SK-N-SH (cell line): ENCODE measurements at regions not wholly inside any gene's neighbourhood (a gene's known extent, or its start where the extent isn't known, plus 50 kb on each side); places are given as distances from the start of the nearest gene placed in this dataset.

ENCODE experiments used
- CTCF ChIA-PET: fragments of 300-600, 350-600 bp; formaldehyde crosslinking; extraction: SDS; loops from one replicate; lab custom pipeline; 2021; lab: Yijun Ruan, JAX
- POLR2A ChIA-PET: fragments of 350-600 bp; sonication (Branson Sonifier 250); formaldehyde crosslinking; extraction: SDS; loops from one replicate; lab custom pipeline; 2020; ENCODE audit warnings: antibody characterized with exemption, inconsistent platforms; lab: Yijun Ruan, JAX
- DNase-seq: peaks from one replicate; pipeline ENCODE4 v3.0.0; 2012
- H2AFZ ChIP-seq: fragments of 200-600 bp; sonication (generic); 2 replicates; pipeline ENCODE4 v1.8.1; 2016; ENCODE audit warnings: antibody characterized with exemption, mild to moderate bottlenecking, low read depth
- H3F3A ChIP-seq: fragments of 200-600 bp; sonication (generic); replicated peaks from 2 replicates; pipeline ENCODE3; 2016; ENCODE audit warnings: antibody characterized with exemption, mild to moderate bottlenecking; ENCODE audit not compliant: insufficient read depth
- H3K27ac ChIP-seq, 2 experiments: fragments of 200-500 bp in 1 of 2; fragments of 200-600 bp in 1 of 2; sonication (Bioruptor generic) in 1 of 2; sonication (generic), shearing (Covaris generic) in 1 of 2; 2 replicates each; pipeline versions ENCODE4 v1.5.1 to v1.6.1; 2014 to 2016; ENCODE audit warnings: low read depth in 2 of 2, inconsistent platforms in 1 of 2, low read length in 1 of 2, mild to moderate bottlenecking in 1 of 2, mixed read lengths in 1 of 2
- H3K27me3 ChIP-seq: fragments of 200-600 bp; sonication (generic), shearing (Covaris generic); 2 replicates; pipeline ENCODE4 v1.6.1; 2016; ENCODE audit warnings: mixed run types; ENCODE audit not compliant: insufficient read depth
- H3K36me3 ChIP-seq, 2 experiments: fragments of 200-500 bp in 1 of 2; fragments of 200-600 bp in 1 of 2; sonication (Bioruptor generic) in 1 of 2; sonication (generic) in 1 of 2; replicated peaks in 1 of 2; 2 replicates each; pipeline versions ENCODE3 to v1.5.1; 2014 to 2016; ENCODE audit warnings: low read length in 1 of 2, mild to moderate bottlenecking in 1 of 2; ENCODE audit not compliant: insufficient read depth in 2 of 2, control insufficient read depth in 1 of 2
- H3K4me1 ChIP-seq, 2 experiments: fragments of 200-500 bp in 1 of 2; fragments of 200-600 bp in 1 of 2; sonication (Bioruptor generic) in 1 of 2; sonication (generic), shearing (Covaris generic) in 1 of 2; 2 replicates each; pipeline versions ENCODE4 v1.5.1 to v1.6.1; 2014 to 2016; ENCODE audit warnings: low read depth in 1 of 2, low read length in 1 of 2, mixed run types in 1 of 2; ENCODE audit not compliant: insufficient read depth in 2 of 2, control insufficient read depth in 1 of 2
- H3K4me2 ChIP-seq: fragments of 200-600 bp; sonication (generic), shearing (Covaris generic); 2 replicates; pipeline ENCODE4 v1.6.1; 2017; ENCODE audit warnings: mixed run types
- H3K4me3 ChIP-seq, 2 experiments: fragments of 200-500 bp in 1 of 2; fragments of 200-600 bp in 1 of 2; sonication (Bioruptor generic) in 1 of 2; sonication (generic), shearing (Covaris generic) in 1 of 2; 2 replicates each; pipeline versions ENCODE4 v1.5.1 to v1.8.1; 2014 to 2016; ENCODE audit warnings: low read depth in 2 of 2, inconsistent platforms in 1 of 2, low read length in 1 of 2, mild to moderate bottlenecking in 1 of 2, mixed read lengths in 1 of 2, moderate library complexity in 1 of 2
- H3K79me2 ChIP-seq: fragments of 200-600 bp; sonication (generic); 2 replicates; pipeline ENCODE4 v1.8.1; 2017; ENCODE audit warnings: mild to moderate bottlenecking; ENCODE audit not compliant: insufficient read depth
- H3K9ac ChIP-seq: fragments of 200-600 bp; sonication (generic); 2 replicates; pipeline ENCODE4 v1.6.1; 2017; ENCODE audit warnings: mixed run types
- H3K9me2 ChIP-seq: fragments of 200-600 bp; sonication (generic); 2 replicates; pipeline ENCODE4 v1.6.1; 2017; ENCODE audit warnings: mixed run types
- H3K9me3 ChIP-seq: fragments of 200-600 bp; sonication (generic); 2 replicates; pipeline ENCODE4 v1.6.1; 2017; ENCODE audit warnings: mixed run types, mild to moderate bottlenecking, moderate library complexity
- H4K20me1 ChIP-seq: fragments of 200-600 bp; sonication (generic); 2 replicates; pipeline ENCODE4 v1.6.1; 2017; ENCODE audit warnings: mild to moderate bottlenecking, mixed run types; ENCODE audit not compliant: insufficient read depth
- EP300 ChIP-seq, 2 experiments: IDR thresholded peaks; 2 replicates each; pipeline versions ENCODE4 v1.4.0 to v1.6.1; 2012; ENCODE audit warnings: borderline replicate concordance in 1 of 2, low read depth in 1 of 2, low read length in 1 of 2
- GABPA ChIP-seq: IDR thresholded peaks from 2 replicates; pipeline ENCODE4 v1.4.0; 2012; ENCODE audit warnings: low read depth, mild to moderate bottlenecking
- NRF1 ChIP-seq: IDR thresholded peaks from 2 replicates; pipeline ENCODE4 v1.6.1; 2012; ENCODE audit warnings: low read depth, mild to moderate bottlenecking, low read length
- SIN3A ChIP-seq: IDR thresholded peaks from 2 replicates; pipeline ENCODE4 v1.6.1; 2012; ENCODE audit warnings: low read depth, mild to moderate bottlenecking, low read length, moderate library complexity, borderline replicate concordance
- WGBS: methylation state at CpG from one replicate; pipeline ENCODE4 v1.1.6; 2017; ENCODE audit warnings: low lambda C conversion rate; 5-methylcytosine and 5-hydroxymethylcytosine counted together
- TF ChIP-seq, protein P1 (sequence below): fragments of 150-350 bp; IDR thresholded peaks from 2 replicates; pipeline ENCODE4 v1.6.1; 2017; ENCODE audit warnings: antibody characterized with exemption, low read length, low read depth, borderline replicate concordance
- TF ChIP-seq, protein P2 (sequence below): IDR thresholded peaks from 2 replicates; pipeline ENCODE4 v1.4.0; 2012; ENCODE audit warnings: low read depth
- TF ChIP-seq, protein P3 (sequence below): IDR thresholded peaks from 2 replicates; pipeline ENCODE4 v1.4.0; 2012; ENCODE audit warnings: low read depth, borderline replicate concordance
- TF ChIP-seq, protein P4 (sequence below): fragments of 200-600 bp; sonication (generic); IDR thresholded peaks from 2 replicates; pipeline ENCODE4 v1.6.1; 2017; ENCODE audit warnings: antibody characterized with exemption, mild to moderate bottlenecking, moderate library complexity
- TF ChIP-seq, protein P5 (sequence below): IDR thresholded peaks from 2 replicates; pipeline ENCODE4 v1.6.1; 2012; ENCODE audit warnings: mild to moderate bottlenecking, low read depth, low read length, moderate library complexity

DNA sequence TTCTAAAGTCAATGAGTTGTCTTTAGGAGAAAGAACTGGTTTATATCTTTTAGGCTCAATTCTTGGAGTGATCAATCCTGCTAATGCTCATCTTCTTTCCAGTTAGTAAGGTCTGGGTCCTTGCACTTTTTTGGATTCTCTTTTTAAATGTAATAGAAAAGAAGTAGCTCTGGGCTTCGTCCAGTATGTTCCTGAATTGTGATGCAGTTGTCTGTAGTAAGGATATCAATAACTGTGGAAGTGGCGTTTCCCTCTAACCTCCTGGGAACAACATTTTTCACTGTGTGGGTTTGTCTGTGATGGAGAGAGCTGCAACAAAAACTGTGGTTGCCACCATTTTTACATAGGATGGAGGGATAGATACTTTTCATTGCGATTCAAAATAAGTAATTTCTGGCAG is 367.2 kb downstream of the USP25 start:
- no peak overlapping the region for H3K4me3 ChIP-seq
- no peak for DNase-seq
- TF ChIP-seq, protein P1, sequence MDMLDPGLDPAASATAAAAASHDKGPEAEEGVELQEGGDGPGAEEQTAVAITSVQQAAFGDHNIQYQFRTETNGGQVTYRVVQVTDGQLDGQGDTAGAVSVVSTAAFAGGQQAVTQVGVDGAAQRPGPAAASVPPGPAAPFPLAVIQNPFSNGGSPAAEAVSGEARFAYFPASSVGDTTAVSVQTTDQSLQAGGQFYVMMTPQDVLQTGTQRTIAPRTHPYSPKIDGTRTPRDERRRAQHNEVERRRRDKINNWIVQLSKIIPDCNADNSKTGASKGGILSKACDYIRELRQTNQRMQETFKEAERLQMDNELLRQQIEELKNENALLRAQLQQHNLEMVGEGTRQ = no peak
- TF ChIP-seq SIN3A = no peak
- ChIA-PET CTCF (interaction anchor here (1.2 to 1.9 kb wide), 2 partner anchors 9 to 15 kb away, joined by 3 to 7 read pairs; no protein-coding TSS in a partner anchor), POLR2A (no interaction called here)
- H2AFZ ChIP-seq = no peak overlapping the region
- H3K9me2 ChIP-seq = no peaks in the 10 kb centered on the region
- H3K36me3 ChIP-seq = no peaks in the 10 kb centered on the region
- no peaks in the 10 kb centered on the region for H3F3A ChIP-seq
- no peak overlapping the region for H3K27ac ChIP-seq
- H4K20me1 ChIP-seq = no peaks in the 10 kb centered on the region
- WGBS = 59% methylated on average over 3 of the region's 3 CpGs
- no peaks in the 10 kb centered on the region for H3K79me2 ChIP-seq
- H3K4me1 ChIP-seq = no peaks in the 10 kb centered on the region; a peak in 1 of 4 replicates
- no peak overlapping the region for H3K4me2 ChIP-seq
- H3K9ac ChIP-seq = no peak overlapping the region
- H3K27me3 ChIP-seq = no peaks in the 10 kb centered on the region
- no peaks in the 10 kb centered on the region for H3K9me3 ChIP-seq

DNA sequence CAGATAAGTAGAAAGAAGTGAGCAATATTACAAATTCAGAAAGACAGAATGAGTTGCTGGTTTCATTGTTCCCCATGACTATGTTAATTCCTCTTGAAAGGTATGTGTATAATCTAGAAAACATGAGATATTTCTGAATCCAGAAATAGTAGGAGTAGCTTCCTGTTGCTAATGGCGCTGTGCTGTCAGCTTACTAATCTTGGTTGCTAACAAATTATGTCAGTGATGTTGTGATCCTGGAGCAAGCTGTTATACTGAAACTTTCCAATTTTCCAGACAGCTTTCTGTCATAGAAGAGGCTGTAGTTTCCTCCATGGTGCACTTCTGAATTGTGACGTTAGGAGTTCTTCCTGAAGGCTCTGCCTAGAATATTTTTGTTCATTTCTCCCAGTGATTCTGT is 372.3 kb downstream of the USP25 start:
- TF ChIP-seq NRF1 (no peak), EP300 (IDR thresholded peaks at IDR 0.05; ENCODE audit: borderline replicate concordance in 1 of 2, low read depth in 1 of 2, low read length in 1 of 2) (no peak), GABPA (no peak)
- TF ChIP-seq, protein P2, sequence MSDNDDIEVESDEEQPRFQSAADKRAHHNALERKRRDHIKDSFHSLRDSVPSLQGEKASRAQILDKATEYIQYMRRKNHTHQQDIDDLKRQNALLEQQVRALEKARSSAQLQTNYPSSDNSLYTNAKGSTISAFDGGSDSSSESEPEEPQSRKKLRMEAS = no peak
- TF ChIP-seq, protein P3, sequence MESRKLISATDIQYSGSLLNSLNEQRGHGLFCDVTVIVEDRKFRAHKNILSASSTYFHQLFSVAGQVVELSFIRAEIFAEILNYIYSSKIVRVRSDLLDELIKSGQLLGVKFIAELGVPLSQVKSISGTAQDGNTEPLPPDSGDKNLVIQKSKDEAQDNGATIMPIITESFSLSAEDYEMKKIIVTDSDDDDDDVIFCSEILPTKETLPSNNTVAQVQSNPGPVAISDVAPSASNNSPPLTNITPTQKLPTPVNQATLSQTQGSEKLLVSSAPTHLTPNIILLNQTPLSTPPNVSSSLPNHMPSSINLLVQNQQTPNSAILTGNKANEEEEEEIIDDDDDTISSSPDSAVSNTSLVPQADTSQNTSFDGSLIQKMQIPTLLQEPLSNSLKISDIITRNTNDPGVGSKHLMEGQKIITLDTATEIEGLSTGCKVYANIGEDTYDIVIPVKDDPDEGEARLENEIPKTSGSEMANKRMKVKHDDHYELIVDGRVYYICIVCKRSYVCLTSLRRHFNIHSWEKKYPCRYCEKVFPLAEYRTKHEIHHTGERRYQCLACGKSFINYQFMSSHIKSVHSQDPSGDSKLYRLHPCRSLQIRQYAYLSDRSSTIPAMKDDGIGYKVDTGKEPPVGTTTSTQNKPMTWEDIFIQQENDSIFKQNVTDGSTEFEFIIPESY = no peak
- TF ChIP-seq, protein P4, sequence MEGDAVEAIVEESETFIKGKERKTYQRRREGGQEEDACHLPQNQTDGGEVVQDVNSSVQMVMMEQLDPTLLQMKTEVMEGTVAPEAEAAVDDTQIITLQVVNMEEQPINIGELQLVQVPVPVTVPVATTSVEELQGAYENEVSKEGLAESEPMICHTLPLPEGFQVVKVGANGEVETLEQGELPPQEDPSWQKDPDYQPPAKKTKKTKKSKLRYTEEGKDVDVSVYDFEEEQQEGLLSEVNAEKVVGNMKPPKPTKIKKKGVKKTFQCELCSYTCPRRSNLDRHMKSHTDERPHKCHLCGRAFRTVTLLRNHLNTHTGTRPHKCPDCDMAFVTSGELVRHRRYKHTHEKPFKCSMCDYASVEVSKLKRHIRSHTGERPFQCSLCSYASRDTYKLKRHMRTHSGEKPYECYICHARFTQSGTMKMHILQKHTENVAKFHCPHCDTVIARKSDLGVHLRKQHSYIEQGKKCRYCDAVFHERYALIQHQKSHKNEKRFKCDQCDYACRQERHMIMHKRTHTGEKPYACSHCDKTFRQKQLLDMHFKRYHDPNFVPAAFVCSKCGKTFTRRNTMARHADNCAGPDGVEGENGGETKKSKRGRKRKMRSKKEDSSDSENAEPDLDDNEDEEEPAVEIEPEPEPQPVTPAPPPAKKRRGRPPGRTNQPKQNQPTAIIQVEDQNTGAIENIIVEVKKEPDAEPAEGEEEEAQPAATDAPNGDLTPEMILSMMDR = no peak
- TF ChIP-seq, protein P5, sequence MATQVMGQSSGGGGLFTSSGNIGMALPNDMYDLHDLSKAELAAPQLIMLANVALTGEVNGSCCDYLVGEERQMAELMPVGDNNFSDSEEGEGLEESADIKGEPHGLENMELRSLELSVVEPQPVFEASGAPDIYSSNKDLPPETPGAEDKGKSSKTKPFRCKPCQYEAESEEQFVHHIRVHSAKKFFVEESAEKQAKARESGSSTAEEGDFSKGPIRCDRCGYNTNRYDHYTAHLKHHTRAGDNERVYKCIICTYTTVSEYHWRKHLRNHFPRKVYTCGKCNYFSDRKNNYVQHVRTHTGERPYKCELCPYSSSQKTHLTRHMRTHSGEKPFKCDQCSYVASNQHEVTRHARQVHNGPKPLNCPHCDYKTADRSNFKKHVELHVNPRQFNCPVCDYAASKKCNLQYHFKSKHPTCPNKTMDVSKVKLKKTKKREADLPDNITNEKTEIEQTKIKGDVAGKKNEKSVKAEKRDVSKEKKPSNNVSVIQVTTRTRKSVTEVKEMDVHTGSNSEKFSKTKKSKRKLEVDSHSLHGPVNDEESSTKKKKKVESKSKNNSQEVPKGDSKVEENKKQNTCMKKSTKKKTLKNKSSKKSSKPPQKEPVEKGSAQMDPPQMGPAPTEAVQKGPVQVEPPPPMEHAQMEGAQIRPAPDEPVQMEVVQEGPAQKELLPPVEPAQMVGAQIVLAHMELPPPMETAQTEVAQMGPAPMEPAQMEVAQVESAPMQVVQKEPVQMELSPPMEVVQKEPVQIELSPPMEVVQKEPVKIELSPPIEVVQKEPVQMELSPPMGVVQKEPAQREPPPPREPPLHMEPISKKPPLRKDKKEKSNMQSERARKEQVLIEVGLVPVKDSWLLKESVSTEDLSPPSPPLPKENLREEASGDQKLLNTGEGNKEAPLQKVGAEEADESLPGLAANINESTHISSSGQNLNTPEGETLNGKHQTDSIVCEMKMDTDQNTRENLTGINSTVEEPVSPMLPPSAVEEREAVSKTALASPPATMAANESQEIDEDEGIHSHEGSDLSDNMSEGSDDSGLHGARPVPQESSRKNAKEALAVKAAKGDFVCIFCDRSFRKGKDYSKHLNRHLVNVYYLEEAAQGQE = no peak
- TF ChIP-seq, all 33 proteins: peak for 0
- no peak overlapping the region for H3K9ac ChIP-seq
- H3K4me3 ChIP-seq = no peak overlapping the region
- H3K9me3 ChIP-seq = no peaks in the 10 kb centered on the region
- H3K4me1 ChIP-seq = no peaks in the 10 kb centered on the region
- no peaks in the 10 kb centered on the region for H3F3A ChIP-seq
- no peaks in the 10 kb centered on the region for H3K79me2 ChIP-seq
- H3K27me3 ChIP-seq = no peaks in the 10 kb centered on the region
- no peaks in the 10 kb centered on the region for H3K36me3 ChIP-seq
- WGBS = 69% methylated on average over 2 of the region's 2 CpGs
- no peak overlapping the region for H2AFZ ChIP-seq
- no peaks in the 10 kb centered on the region for H4K20me1 ChIP-seq
- H3K9me2 ChIP-seq = no peaks in the 10 kb centered on the region
- H3K4me2 ChIP-seq = no peak overlapping the region
- no peak overlapping the region for H3K27ac ChIP-seq
- ChIA-PET CTCF (no interaction called here), POLR2A (no interaction called here)
- no peak for DNase-seq
